ENCODE measurements at regions not wholly inside any gene's neighbourhood (a gene's known extent, or its start where the extent isn't known, plus 50 kb on each side); places are given as distances from the start of the nearest gene placed in this dataset.

GRCh38 chr4:33722254-33722653 lies 2522.1 kb downstream of the ARAP2 start (continued):
- no peak for TF ChIP-seq CREB5 (CRISPR knock-in tag; IDR thresholded peaks at IDR 0.05; ENCODE audit: low read depth)
- no peak for TF ChIP-seq ZFP3 (CRISPR knock-in tag; IDR thresholded peaks at IDR 0.05)
- no peak for TF ChIP-seq TOX (CRISPR knock-in tag; IDR thresholded peaks at IDR 0.05; ENCODE audit: borderline replicate concordance)
- TF ChIP-seq ZNF565 (CRISPR knock-in tag; conservative IDR thresholded peaks at IDR 0.05; ENCODE audit: low read depth) = no peak
- no peak for TF ChIP-seq ZNF70 (CRISPR knock-in tag; IDR thresholded peaks at IDR 0.05)
- TF ChIP-seq ESRRG (CRISPR knock-in tag; IDR thresholded peaks at IDR 0.05) = no peak
- no peak for TF ChIP-seq PATZ1 (CRISPR knock-in tag; IDR thresholded peaks at IDR 0.05; ENCODE audit: borderline replicate concordance)
- no peak for TF ChIP-seq OSR1 (CRISPR knock-in tag; IDR thresholded peaks at IDR 0.05)

DNA sequence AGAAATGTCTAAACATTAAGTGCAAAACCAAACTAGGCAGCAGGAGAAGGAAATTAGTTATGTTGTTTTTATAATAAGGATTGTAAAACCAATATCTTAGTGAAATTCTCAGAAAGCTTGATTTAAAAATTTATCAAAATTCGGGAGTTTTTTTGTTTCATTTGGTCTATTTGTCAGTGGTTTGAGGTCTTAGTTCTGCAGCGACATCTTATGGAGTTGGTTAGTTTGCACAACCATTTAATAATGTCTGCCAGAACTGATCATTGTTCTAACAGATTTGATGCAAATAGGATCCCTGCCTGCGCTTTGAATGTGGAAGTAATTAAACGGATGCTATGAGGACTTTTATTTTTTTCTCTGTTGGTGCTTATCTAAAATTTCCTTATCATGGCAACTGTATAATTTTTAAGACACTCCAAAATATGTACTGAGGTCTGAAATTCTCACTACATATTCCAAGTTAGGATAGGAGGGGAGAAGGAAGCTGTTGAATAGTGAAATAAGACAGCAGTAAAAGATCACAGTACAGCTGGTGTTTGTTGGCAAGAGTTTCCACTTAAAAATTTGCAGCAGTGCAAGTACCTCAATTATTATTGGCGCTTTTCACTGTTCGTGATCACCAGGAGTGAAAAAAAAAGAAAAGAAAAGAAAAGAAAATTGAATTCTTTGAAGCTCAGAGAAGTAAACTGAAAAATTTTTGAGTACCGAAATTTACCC lies 2521.4 kb downstream of the ARAP2 start:
- TF ChIP-seq ZC3H10 (CRISPR knock-in tag; IDR thresholded peaks at IDR 0.05) (no peak), TCF4 (CRISPR knock-in tag; IDR thresholded peaks at IDR 0.05; ENCODE audit: borderline replicate concordance) (no peak), PATZ1 (CRISPR knock-in tag; IDR thresholded peaks at IDR 0.05; ENCODE audit: borderline replicate concordance) (no peak), ISL1 (CRISPR knock-in tag; IDR thresholded peaks at IDR 0.05) (no peak), PPARA (CRISPR knock-in tag; IDR thresholded peaks at IDR 0.05; ENCODE audit: borderline replicate concordance) (no peak), CSDC2 (CRISPR knock-in tag; IDR thresholded peaks at IDR 0.05) (no peak), ZNF8 (CRISPR knock-in tag; IDR thresholded peaks at IDR 0.05) (no peak), ZFP3 (CRISPR knock-in tag; IDR thresholded peaks at IDR 0.05) (no peak), ZNF565 (CRISPR knock-in tag; conservative IDR thresholded peaks at IDR 0.05; ENCODE audit: low read depth) (no peak)
- ATAC-seq = peak; percentile 65; the same call in 2 of the 3 replicates

DNA sequence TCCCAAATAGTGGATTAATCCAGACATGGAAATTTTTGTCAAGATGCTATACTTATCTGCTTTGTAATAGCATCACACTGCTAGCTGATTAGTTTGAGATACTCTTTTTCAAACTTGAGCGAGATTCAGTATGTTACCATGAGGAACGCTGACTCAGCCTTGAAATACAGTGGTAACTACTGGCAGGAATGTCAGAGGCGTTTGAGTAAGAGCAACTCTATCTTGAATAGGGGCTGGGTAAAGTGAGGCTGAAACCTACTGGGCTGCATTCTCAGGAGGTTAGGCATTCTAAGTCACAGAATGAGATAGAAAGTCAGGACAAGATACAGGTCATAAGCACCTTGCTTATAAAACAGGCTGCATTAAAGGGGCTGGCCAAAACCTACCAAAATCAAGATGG lies 2519.6 kb downstream of the ARAP2 start:
- TF ChIP-seq ARNTL (CRISPR knock-in tag; IDR thresholded peaks at IDR 0.05; ENCODE audit: borderline replicate concordance, low read depth) (no peak), POU6F1 (CRISPR knock-in tag; IDR thresholded peaks at IDR 0.05; ENCODE audit: borderline replicate concordance, low read depth) (no peak), ISL1 (CRISPR knock-in tag; IDR thresholded peaks at IDR 0.05) (no peak), CREB5 (CRISPR knock-in tag; IDR thresholded peaks at IDR 0.05; ENCODE audit: low read depth) (no peak), TCF4 (CRISPR knock-in tag; IDR thresholded peaks at IDR 0.05; ENCODE audit: borderline replicate concordance) (no peak), CSDC2 (CRISPR knock-in tag; IDR thresholded peaks at IDR 0.05) (no peak), CSRNP3 (CRISPR knock-in tag; IDR thresholded peaks at IDR 0.05) (no peak), PPARA (CRISPR knock-in tag; IDR thresholded peaks at IDR 0.05; ENCODE audit: borderline replicate concordance) (no peak), ZFP3 (CRISPR knock-in tag; IDR thresholded peaks at IDR 0.05) (no peak)
- no peak for ATAC-seq

Data from SK-N-SH treated with all-trans-retinoic acid at 6 μM for 48 hours (cell line).